MM.1S (cell line): ENCODE measurements at regions not wholly inside any gene's neighbourhood (a gene's known extent, or its start where the extent isn't known, plus 50 kb on each side); places are given as distances from the start of the nearest gene placed in this dataset.

ENCODE experiments used
- DNase-seq: peaks from one replicate; pipeline ENCODE4 v3.0.0-alpha.2; 2015
- H2AFZ ChIP-seq: fragments of 300-600 bp; sonication (generic); 2 replicates; pipeline ENCODE4 v1.6.0; 2016; ENCODE audit warnings: antibody characterized with exemption, low read length
- H3F3A ChIP-seq: fragments of 300-600 bp; sonication (generic); 2 replicates; pipeline ENCODE4 v1.6.1; 2016; ENCODE audit warnings: mild to moderate bottlenecking, antibody characterized with exemption, low read length, moderate library complexity, mixed read lengths; ENCODE audit not compliant: insufficient read depth
- H3K27ac ChIP-seq: fragments of 300-600 bp; sonication (generic); 2 replicates; pipeline ENCODE4 v1.5.1; 2016; ENCODE audit warnings: mild to moderate bottlenecking, low read length
- H3K27me3 ChIP-seq: fragments of 300-600 bp; sonication (generic); replicated peaks from 2 replicates; pipeline ENCODE4 v1.6.0; 2016; ENCODE audit warnings: low read length; ENCODE audit not compliant: insufficient read depth
- H3K36me3 ChIP-seq: fragments of 300-600 bp; sonication (generic); replicated peaks from 2 replicates; pipeline ENCODE4 v1.6.1; 2016; ENCODE audit warnings: mild to moderate bottlenecking, low read length, mixed read lengths; ENCODE audit not compliant: insufficient read depth
- H3K4me1 ChIP-seq: fragments of 300-600 bp; sonication (generic); 2 replicates; pipeline ENCODE4 v1.6.1; 2016; ENCODE audit warnings: low read length, mixed read lengths
- H3K4me2 ChIP-seq: fragments of 300-600 bp; sonication (generic); 2 replicates; pipeline ENCODE4 v1.6.0; 2016; ENCODE audit warnings: low read depth, low read length
- H3K4me3 ChIP-seq: fragments of 300-600 bp; sonication (generic); 2 replicates; pipeline ENCODE4 v1.5.1; 2016; ENCODE audit warnings: low read length, mixed read lengths
- H3K79me2 ChIP-seq: fragments of 300-600 bp; sonication (generic); 2 replicates; pipeline ENCODE4 v1.6.1; 2016; ENCODE audit warnings: mixed run types, low read length, mixed read lengths
- H3K9ac ChIP-seq: fragments of 300-600 bp; sonication (generic); 2 replicates; pipeline ENCODE4 v1.6.1; 2016; ENCODE audit warnings: low read length, mixed read lengths
- H3K9me2 ChIP-seq: fragments of 300-600 bp; sonication (generic); replicated peaks from 2 replicates; pipeline ENCODE4 v1.6.1; 2016; ENCODE audit warnings: mild to moderate bottlenecking, low read length, mixed read lengths; ENCODE audit not compliant: insufficient read depth
- H3K9me3 ChIP-seq: fragments of 300-600 bp; sonication (generic); replicated peaks from 2 replicates; pipeline ENCODE4 v1.6.1; 2016; ENCODE audit warnings: mild to moderate bottlenecking, low read length, mixed read lengths; ENCODE audit not compliant: insufficient read depth
- H4K20me1 ChIP-seq: fragments of 300-600 bp; sonication (generic); 2 replicates; pipeline ENCODE4 v1.6.1; 2016; ENCODE audit warnings: mild to moderate bottlenecking, low read length, moderate library complexity, mixed read lengths; ENCODE audit not compliant: insufficient read depth
- EZH2 ChIP-seq: fragments of 300-600 bp; sonication (generic); optimal IDR thresholded peaks from 2 replicates; pipeline ENCODE3; 2017; ENCODE audit warnings: low read depth, mild to moderate bottlenecking, antibody characterized with exemption, low read length, mixed read lengths
- EZH2phosphoT487 ChIP-seq: fragments of 300-600 bp; sonication (generic); IDR thresholded peaks from 2 replicates; pipeline ENCODE4 v1.6.1; 2018; ENCODE audit warnings: antibody characterized with exemption, low read length
- TF ChIP-seq, protein P1 (sequence below): fragments of 300-600 bp; sonication (generic); IDR thresholded peaks from 2 replicates; pipeline ENCODE4 v1.5.1; 2016; ENCODE audit warnings: antibody characterized with exemption, low read length, mixed read lengths

DNA sequence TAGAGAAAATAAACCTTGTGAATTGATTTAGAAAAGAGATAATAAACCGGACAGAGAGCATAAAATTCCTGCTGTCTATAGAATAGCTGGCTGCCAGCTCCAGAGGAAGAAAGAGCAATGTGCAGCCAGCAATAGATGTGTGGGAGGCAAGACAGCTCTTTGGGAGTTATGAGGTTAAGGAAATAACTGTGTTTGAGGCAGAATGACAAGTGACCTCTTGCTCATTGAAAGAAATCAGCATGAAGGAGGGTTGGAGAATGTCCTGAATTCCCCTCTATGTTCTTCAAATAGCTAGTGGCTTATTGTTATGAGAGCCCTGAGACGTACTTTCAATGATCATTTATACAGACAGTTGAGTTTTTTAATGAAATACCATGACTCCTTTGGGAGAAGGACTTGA, 1009.9 kb upstream of the NXPH2 start:
- no peak for DNase-seq
- H3F3A ChIP-seq, result no peaks in the 10 kb centered on the region
- no peaks in the 10 kb centered on the region for H3K4me1 ChIP-seq
- no peak overlapping the region for H3K27ac ChIP-seq
- no peaks in the 10 kb centered on the region for H3K9me3 ChIP-seq
- H3K36me3 ChIP-seq, result no peaks in the 10 kb centered on the region
- H3K9ac ChIP-seq, result no peak overlapping the region
- TF ChIP-seq, protein P1, sequence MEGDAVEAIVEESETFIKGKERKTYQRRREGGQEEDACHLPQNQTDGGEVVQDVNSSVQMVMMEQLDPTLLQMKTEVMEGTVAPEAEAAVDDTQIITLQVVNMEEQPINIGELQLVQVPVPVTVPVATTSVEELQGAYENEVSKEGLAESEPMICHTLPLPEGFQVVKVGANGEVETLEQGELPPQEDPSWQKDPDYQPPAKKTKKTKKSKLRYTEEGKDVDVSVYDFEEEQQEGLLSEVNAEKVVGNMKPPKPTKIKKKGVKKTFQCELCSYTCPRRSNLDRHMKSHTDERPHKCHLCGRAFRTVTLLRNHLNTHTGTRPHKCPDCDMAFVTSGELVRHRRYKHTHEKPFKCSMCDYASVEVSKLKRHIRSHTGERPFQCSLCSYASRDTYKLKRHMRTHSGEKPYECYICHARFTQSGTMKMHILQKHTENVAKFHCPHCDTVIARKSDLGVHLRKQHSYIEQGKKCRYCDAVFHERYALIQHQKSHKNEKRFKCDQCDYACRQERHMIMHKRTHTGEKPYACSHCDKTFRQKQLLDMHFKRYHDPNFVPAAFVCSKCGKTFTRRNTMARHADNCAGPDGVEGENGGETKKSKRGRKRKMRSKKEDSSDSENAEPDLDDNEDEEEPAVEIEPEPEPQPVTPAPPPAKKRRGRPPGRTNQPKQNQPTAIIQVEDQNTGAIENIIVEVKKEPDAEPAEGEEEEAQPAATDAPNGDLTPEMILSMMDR, result no peak
- TF ChIP-seq EZH2, result no peak
- no peak for TF ChIP-seq EZH2phosphoT487
- H3K9me2 ChIP-seq, result no peaks in the 10 kb centered on the region
- no peaks in the 10 kb centered on the region for H3K27me3 ChIP-seq
- H3K79me2 ChIP-seq, result no peaks in the 10 kb centered on the region
- no peak overlapping the region for H2AFZ ChIP-seq
- H3K4me2 ChIP-seq, result no peak overlapping the region
- H4K20me1 ChIP-seq, result no peaks in the 10 kb centered on the region
- H3K4me3 ChIP-seq, result no peak overlapping the region

DNA sequence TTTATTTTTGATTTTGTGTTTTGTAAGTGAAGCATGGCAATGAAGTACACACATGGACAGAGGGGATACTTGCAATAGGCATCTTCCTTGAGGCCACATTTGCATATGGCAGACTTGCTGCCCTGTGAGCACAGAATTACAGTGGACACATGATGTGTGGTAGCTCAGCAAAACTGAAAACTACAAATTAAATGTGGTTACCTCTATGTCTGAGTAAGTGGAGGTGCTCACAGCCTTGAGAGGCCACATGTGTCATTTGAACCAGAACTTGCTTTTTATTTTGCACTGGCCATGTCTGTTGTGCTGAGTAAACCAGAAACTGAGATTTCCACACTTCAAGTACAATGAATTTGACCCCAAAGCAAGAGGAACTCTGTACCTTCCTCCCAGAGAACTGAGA, 998.5 kb upstream of the NXPH2 start:
- no peak overlapping the region for H3K27ac ChIP-seq
- H3K9ac ChIP-seq, result no peak overlapping the region
- no peaks in the 10 kb centered on the region for H3K27me3 ChIP-seq
- no peak overlapping the region for H3K4me2 ChIP-seq
- no peaks in the 10 kb centered on the region for H3F3A ChIP-seq
- no peaks in the 10 kb centered on the region for H3K4me1 ChIP-seq
- no peaks in the 10 kb centered on the region for H3K79me2 ChIP-seq
- no peaks in the 10 kb centered on the region for H4K20me1 ChIP-seq
- no peak for DNase-seq
- TF ChIP-seq, protein P1, result no peak
- no peak for TF ChIP-seq EZH2
- no peaks in the 10 kb centered on the region for H3K36me3 ChIP-seq
- H3K9me2 ChIP-seq, result no peaks in the 10 kb centered on the region
- no peak overlapping the region for H2AFZ ChIP-seq
- no peak overlapping the region for H3K4me3 ChIP-seq
- H3K9me3 ChIP-seq, result no peaks in the 10 kb centered on the region

DNA sequence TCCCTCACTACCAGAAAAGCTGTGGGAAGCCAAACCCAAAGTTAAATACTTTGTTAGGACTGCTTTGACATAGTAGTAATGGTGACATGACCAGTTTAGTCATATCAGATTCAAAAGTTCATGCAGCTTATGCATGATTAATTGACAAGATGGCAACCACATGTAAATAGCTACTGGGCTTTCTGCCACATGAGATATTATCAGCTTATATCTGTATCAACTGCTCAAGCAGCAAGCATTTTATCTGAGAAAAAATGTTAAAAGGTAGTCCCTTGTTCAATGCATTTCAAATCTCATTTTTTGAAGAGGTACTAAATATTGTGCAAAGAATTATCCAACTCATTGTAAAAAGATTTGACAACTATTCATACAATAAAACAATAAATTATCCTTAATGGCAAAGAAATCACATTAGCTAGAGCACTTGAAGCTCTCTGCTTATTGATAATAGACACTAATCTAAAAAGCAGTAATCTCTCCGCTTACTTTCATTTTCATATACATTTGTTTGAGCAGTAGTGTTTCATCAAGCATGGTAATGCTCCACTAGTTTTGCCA, 993.6 kb upstream of the NXPH2 start:
- TF ChIP-seq, protein P1, result no peak
- no peak for TF ChIP-seq EZH2phosphoT487
- TF ChIP-seq EZH2, result no peak
- H3K36me3 ChIP-seq, result no peaks in the 10 kb centered on the region
- DNase-seq, result no peak
- H4K20me1 ChIP-seq, result no peaks in the 10 kb centered on the region
- H3K9ac ChIP-seq, result no peak overlapping the region
- H3K9me3 ChIP-seq, result no peaks in the 10 kb centered on the region
- no peaks in the 10 kb centered on the region for H3K4me1 ChIP-seq
- no peaks in the 10 kb centered on the region for H3K79me2 ChIP-seq
- H3K4me2 ChIP-seq, result no peak overlapping the region
- no peaks in the 10 kb centered on the region for H3K27me3 ChIP-seq
- H2AFZ ChIP-seq, result no peak overlapping the region
- H3K4me3 ChIP-seq, result no peak overlapping the region
- no peaks in the 10 kb centered on the region for H3K9me2 ChIP-seq
- H3K27ac ChIP-seq, result no peak overlapping the region
- no peaks in the 10 kb centered on the region for H3F3A ChIP-seq
